Neural cell (in vitro differentiated cells): ENCODE measurements at regions not wholly inside any gene's neighbourhood (a gene's known extent, or its start where the extent isn't known, plus 50 kb on each side); places are given as distances from the start of the nearest gene placed in this dataset.

ENCODE experiments used
- CTCF ChIP-seq: fragments of 450-650 bp; IDR thresholded peaks from 2 replicates; pipeline ENCODE4 v1.5.1; 2014; ENCODE audit warnings: antibody characterized with exemption, mild to moderate bottlenecking, moderate library complexity; ENCODE audit not compliant: poor library complexity, severe bottlenecking
- EP300 ChIP-seq: fragments of 450-650 bp; conservative IDR thresholded peaks from 2 replicates; pipeline ENCODE4 v1.6.1; 2014; ENCODE audit warnings: antibody characterized with exemption, mild to moderate bottlenecking, moderate library complexity; ENCODE audit not compliant: poor library complexity, severe bottlenecking
- EZH2 ChIP-seq: fragments of 200-600, 300-800 bp; shearing (Covaris generic), sonication (generic); IDR thresholded peaks from 2 replicates; pipeline ENCODE4 v1.6.1; 2014; ENCODE audit warnings: antibody characterized with exemption, low read length, borderline replicate concordance, mild to moderate bottlenecking; ENCODE audit not compliant: insufficient read depth, poor library complexity, severe bottlenecking
- MXI1 ChIP-seq: fragments of 450-650 bp; conservative IDR thresholded peaks from 2 replicates; pipeline ENCODE4 v1.6.1; 2014; ENCODE audit warnings: antibody characterized with exemption, mild to moderate bottlenecking; ENCODE audit not compliant: poor library complexity, severe bottlenecking
- RAD21 ChIP-seq: fragments of 450-650 bp; conservative IDR thresholded peaks from 2 replicates; pipeline ENCODE4 v1.6.1; 2014; ENCODE audit warnings: antibody characterized with exemption, mild to moderate bottlenecking, moderate library complexity
- REST ChIP-seq: IDR thresholded peaks from 2 replicates; pipeline ENCODE4 v1.6.1; 2012; ENCODE audit warnings: borderline replicate concordance
- SMC3 ChIP-seq: fragments of 450-650 bp; conservative IDR thresholded peaks from 2 replicates; pipeline ENCODE4 v1.6.1; 2014; ENCODE audit warnings: antibody characterized with exemption, mild to moderate bottlenecking, moderate library complexity; ENCODE audit not compliant: poor library complexity
- TAF1 ChIP-seq: IDR thresholded peaks from 2 replicates; pipeline ENCODE4 v1.6.1; 2012; ENCODE audit warnings: low read depth

GRCh38 chr13:79684371-79684770, 203.4 kb downstream of the NDFIP2 start:
- no peak for TF ChIP-seq REST
- no peak for TF ChIP-seq MXI1
- no peak for TF ChIP-seq EP300
- TF ChIP-seq TAF1: no peak
- no peak for TF ChIP-seq CTCF
- no peak for TF ChIP-seq EZH2
- no peak for TF ChIP-seq RAD21
- no peak for TF ChIP-seq SMC3
